ENCODE measurements at regions not wholly inside any gene's neighbourhood (a gene's known extent, or its start where the extent isn't known, plus 50 kb on each side); places are given as distances from the start of the nearest gene placed in this dataset.

DNA sequence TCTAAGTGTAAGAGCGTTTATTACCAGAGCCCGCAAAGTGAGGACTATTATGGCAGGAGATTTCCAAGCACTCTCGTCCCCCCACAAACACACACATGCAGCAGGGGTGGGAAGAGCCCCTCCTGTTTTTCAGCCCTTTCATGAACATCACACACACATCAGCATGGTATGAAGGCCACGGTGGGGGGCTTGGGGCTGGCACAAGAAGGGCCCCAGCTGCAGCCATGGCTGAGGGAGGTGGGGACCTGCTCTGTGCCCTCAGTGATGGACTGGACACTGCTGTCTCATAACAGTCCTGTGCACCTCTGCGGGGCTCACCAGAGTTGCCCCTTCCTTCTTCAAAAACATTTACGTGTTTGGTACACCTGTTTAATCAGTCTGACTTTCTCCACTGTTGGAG is 650.7 kb downstream of the BRD1 start:
- H3K4me1 ChIP-seq (ENCODE audit: control insufficient read depth, insufficient read depth, low read length), result no peaks in the 10 kb centered on the region
- H3K27ac ChIP-seq (ENCODE audit: low read length), result no peak overlapping the region
- H3K27me3 ChIP-seq (ENCODE audit: control insufficient read depth in 1 of 2, insufficient read depth in 2 of 2, low read length in 2 of 2), result peaks cover 0 to 2% of the 10 kb centered on the region in 2 donors
- no peak overlapping the region for H3K9ac ChIP-seq (ENCODE audit: low read length in 2 of 2)
- H3K36me3 ChIP-seq (ENCODE audit: control insufficient read depth in 2 of 2, insufficient read depth in 2 of 2, low read length in 2 of 2), result no peaks in the 10 kb centered on the region
- no peak overlapping the region for H3K4me3 ChIP-seq (ENCODE audit: low read length in 2 of 2)
- no peaks in the 10 kb centered on the region for H3K9me3 ChIP-seq (ENCODE audit: control insufficient read depth in 2 of 2, low read length in 2 of 2)

DNA sequence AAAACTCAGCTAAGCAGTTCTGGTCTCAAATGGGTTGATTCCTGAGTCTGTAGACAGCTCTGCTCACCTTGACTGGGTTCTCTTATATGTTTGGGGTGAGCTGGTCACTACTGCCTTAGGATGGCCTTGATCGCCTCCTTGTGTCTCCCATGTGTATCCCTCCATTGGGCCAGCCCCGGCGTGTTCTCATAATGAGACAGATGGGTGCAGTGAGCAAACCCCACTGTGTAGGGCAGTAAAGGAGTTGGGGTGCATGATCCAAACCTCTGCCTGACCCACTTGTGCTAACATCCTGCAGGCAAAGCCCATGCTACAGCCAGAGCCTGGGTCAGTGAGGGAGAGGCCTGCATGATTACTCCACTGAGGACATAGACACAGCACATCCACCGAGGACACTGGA is 657.6 kb downstream of the BRD1 start:
- H3K9ac ChIP-seq (ENCODE audit: low read length in 2 of 2), result no peak overlapping the region
- H3K36me3 ChIP-seq (ENCODE audit: control insufficient read depth in 2 of 2, insufficient read depth in 2 of 2, low read length in 2 of 2), result no peaks in the 10 kb centered on the region
- no peak overlapping the region for H3K27ac ChIP-seq (ENCODE audit: low read length)
- peaks cover 0 to 4% of the 10 kb centered on the region in 2 donors for H3K9me3 ChIP-seq (ENCODE audit: control insufficient read depth in 2 of 2, low read length in 2 of 2)
- H3K4me3 ChIP-seq (ENCODE audit: low read length in 2 of 2), result no peak overlapping the region
- H3K27me3 ChIP-seq (ENCODE audit: control insufficient read depth in 1 of 2, insufficient read depth in 2 of 2, low read length in 2 of 2), result peaks cover 0 to 3% of the 10 kb centered on the region in 2 donors
- no peaks in the 10 kb centered on the region for H3K4me1 ChIP-seq (ENCODE audit: control insufficient read depth, insufficient read depth, low read length)

DNA sequence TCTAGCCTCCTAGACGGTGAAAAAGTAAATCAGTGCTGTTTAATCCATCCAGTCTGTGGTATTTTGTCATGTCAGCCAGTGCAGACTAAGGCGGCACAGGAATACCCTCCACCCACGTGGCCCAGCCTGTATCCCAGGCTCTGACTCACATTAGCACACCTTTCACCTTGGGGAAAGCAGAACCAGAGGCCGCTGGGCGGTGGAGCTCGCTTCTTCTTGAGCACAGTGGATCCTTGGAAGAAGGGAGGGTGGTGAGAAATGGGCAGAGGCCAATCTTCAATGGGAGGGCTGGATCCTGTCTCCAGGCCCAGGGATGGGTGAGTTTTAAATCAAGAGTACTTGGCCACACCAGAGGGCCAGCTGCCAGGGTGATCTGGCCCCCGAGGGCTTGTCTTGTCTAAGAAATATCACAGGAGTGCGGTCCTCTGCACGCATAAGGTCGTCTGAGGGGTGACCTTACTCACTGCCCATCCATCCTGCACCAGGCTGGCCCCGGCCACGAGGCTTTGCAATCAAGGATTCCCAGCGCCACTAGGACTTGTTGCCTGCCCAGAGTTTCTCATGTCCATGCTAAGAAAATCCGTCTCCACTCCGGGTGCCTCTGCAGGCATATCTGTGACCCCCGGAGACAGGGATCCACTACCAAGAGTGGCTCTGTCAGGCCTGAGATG is 658.5 kb downstream of the BRD1 start:
- Histone ChIP-seq H3K36me3 (ENCODE audit: control insufficient read depth in 2 of 2, insufficient read depth in 2 of 2, low read length in 2 of 2) (no peaks in the 10 kb centered on the region), H3K27me3 (ENCODE audit: control insufficient read depth in 1 of 2, insufficient read depth in 2 of 2, low read length in 2 of 2) (peaks cover 0 to 3% of the 10 kb centered on the region in 2 donors), H3K4me3 (ENCODE audit: low read length in 2 of 2) (no peak overlapping the region), H3K27ac (ENCODE audit: low read length) (no peak overlapping the region), H3K9me3 (ENCODE audit: control insufficient read depth in 2 of 2, low read length in 2 of 2) (peaks cover 0 to 4% of the 10 kb centered on the region in 2 donors), H3K9ac (ENCODE audit: low read length in 2 of 2) (no peak overlapping the region), H3K4me1 (ENCODE audit: control insufficient read depth, insufficient read depth, low read length) (no peaks in the 10 kb centered on the region)

- Histone ChIP-seq H3K36me3 (ENCODE audit: control insufficient read depth in 2 of 2, insufficient read depth in 2 of 2, low read length in 2 of 2) (no peaks in the 10 kb centered on the region), H3K27me3 (ENCODE audit: control insufficient read depth in 1 of 2, insufficient read depth in 2 of 2, low read length in 2 of 2) (peaks cover 3 to 6% of the 10 kb centered on the region in 2 donors), H3K4me1 (ENCODE audit: control insufficient read depth, insufficient read depth, low read length) (no peaks in the 10 kb centered on the region), H3K27ac (ENCODE audit: low read length) (no peak overlapping the region), H3K9ac (ENCODE audit: low read length in 2 of 2) (no peak overlapping the region), H3K9me3 (ENCODE audit: control insufficient read depth in 2 of 2, low read length in 2 of 2) (peaks cover 0 to 4% of the 10 kb centered on the region in 2 donors), H3K4me3 (ENCODE audit: low read length in 2 of 2) (no peak overlapping the region)
These were observed 659.4 kb downstream of the BRD1 start for GRCh38 chr22:49168219-49168813.

- Histone ChIP-seq H3K4me3 (ENCODE audit: low read length in 2 of 2) (no peak overlapping the region), H3K27me3 (ENCODE audit: control insufficient read depth in 1 of 2, insufficient read depth in 2 of 2, low read length in 2 of 2) (peaks cover 5 to 9% of the 10 kb centered on the region in 2 donors), H3K9ac (ENCODE audit: low read length in 2 of 2) (no peak overlapping the region), H3K9me3 (ENCODE audit: control insufficient read depth in 2 of 2, low read length in 2 of 2) (peaks cover 0 to 4% of the 10 kb centered on the region in 2 donors), H3K27ac (ENCODE audit: low read length) (no peak overlapping the region), H3K4me1 (ENCODE audit: control insufficient read depth, insufficient read depth, low read length) (no peaks in the 10 kb centered on the region), H3K36me3 (ENCODE audit: control insufficient read depth in 2 of 2, insufficient read depth in 2 of 2, low read length in 2 of 2) (no peaks in the 10 kb centered on the region)
These were observed 660.9 kb downstream of the BRD1 start for GRCh38 chr22:49166746-49167145.

DNA sequence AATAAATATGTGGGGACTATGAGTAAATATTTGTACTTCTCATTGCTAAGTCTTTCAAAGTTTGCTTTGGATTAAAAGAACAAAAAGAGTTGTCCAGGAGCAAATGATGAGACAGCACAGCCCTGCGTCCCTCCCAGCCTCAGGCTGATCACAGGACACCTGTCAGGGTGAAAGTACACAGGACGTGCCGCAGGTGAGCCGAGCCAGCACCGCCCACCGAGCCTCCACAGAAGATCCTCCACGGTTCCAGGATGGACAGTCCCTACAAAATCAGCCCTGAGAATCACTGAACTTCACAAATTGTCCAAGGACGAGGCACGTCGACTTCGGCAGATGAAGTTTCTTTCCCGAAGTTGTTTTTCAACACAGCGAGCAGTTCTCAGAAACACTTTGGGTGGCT is 661.5 kb downstream of the BRD1 start:
- H3K4me1 ChIP-seq (ENCODE audit: control insufficient read depth, insufficient read depth, low read length), result no peaks in the 10 kb centered on the region
- no peak overlapping the region for H3K4me3 ChIP-seq (ENCODE audit: low read length in 2 of 2)
- peaks cover 5 to 9% of the 10 kb centered on the region in 2 donors for H3K27me3 ChIP-seq (ENCODE audit: control insufficient read depth in 1 of 2, insufficient read depth in 2 of 2, low read length in 2 of 2)
- peaks cover 0 to 4% of the 10 kb centered on the region in 2 donors for H3K9me3 ChIP-seq (ENCODE audit: control insufficient read depth in 2 of 2, low read length in 2 of 2)
- no peak overlapping the region for H3K27ac ChIP-seq (ENCODE audit: low read length)
- H3K9ac ChIP-seq (ENCODE audit: low read length in 2 of 2), result no peak overlapping the region
- H3K36me3 ChIP-seq (ENCODE audit: control insufficient read depth in 2 of 2, insufficient read depth in 2 of 2, low read length in 2 of 2), result no peaks in the 10 kb centered on the region

DNA sequence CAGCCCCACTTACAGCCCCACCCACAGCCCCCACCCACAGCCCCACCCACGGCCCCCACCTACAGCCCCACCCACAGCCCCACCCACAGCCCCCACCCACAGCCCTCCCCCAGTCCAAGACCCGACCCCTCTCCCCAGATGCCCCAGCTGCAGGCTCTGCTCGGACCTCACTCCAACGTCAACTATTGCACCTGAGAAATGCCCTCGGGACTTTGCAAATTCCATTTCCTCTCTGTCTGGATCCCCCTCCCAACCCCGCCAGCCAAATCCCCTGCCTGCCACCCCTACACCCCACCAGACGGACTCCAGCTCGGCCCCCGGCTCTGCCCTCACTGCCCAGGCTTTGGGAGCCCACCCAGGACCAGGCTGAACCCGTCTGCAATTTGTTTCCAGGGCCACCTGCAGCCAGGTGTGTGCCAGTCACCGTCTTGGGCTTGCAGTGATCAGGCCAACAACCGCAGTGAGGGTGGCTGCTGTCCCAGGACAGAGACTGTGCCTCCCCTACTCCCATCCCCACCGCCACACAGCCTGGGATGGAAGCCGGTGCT is 662.8 kb downstream of the BRD1 start:
- Histone ChIP-seq H3K9me3 (ENCODE audit: control insufficient read depth in 2 of 2, low read length in 2 of 2) (peaks cover 0 to 4% of the 10 kb centered on the region in 2 donors), H3K27me3 (ENCODE audit: control insufficient read depth in 1 of 2, insufficient read depth in 2 of 2, low read length in 2 of 2) (peaks cover 5 to 15% of the 10 kb centered on the region in 2 donors), H3K27ac (ENCODE audit: low read length) (no peak overlapping the region), H3K36me3 (ENCODE audit: control insufficient read depth in 2 of 2, insufficient read depth in 2 of 2, low read length in 2 of 2) (no peaks in the 10 kb centered on the region), H3K9ac (ENCODE audit: low read length in 2 of 2) (no peak overlapping the region), H3K4me1 (ENCODE audit: control insufficient read depth, insufficient read depth, low read length) (no peaks in the 10 kb centered on the region), H3K4me3 (ENCODE audit: low read length in 2 of 2) (no peak overlapping the region)

GRCh38 chr22:49163960-49164690 is 663.5 kb downstream of the BRD1 start:
- no peak overlapping the region for H3K4me3 ChIP-seq (ENCODE audit: low read length in 2 of 2)
- H3K4me1 ChIP-seq (ENCODE audit: control insufficient read depth, insufficient read depth, low read length), result no peaks in the 10 kb centered on the region
- no peak overlapping the region for H3K9ac ChIP-seq (ENCODE audit: low read length in 2 of 2)
- H3K36me3 ChIP-seq (ENCODE audit: control insufficient read depth in 2 of 2, insufficient read depth in 2 of 2, low read length in 2 of 2), result no peaks in the 10 kb centered on the region
- peaks cover 0 to 4% of the 10 kb centered on the region in 2 donors for H3K9me3 ChIP-seq (ENCODE audit: control insufficient read depth in 2 of 2, low read length in 2 of 2)
- H3K27me3 ChIP-seq (ENCODE audit: control insufficient read depth in 1 of 2, insufficient read depth in 2 of 2, low read length in 2 of 2), result peaks cover 10 to 22% of the 10 kb centered on the region in 2 donors
- H3K27ac ChIP-seq (ENCODE audit: low read length), result no peak overlapping the region

- Histone ChIP-seq H3K9ac (ENCODE audit: low read length in 2 of 2) (no peak overlapping the region), H3K36me3 (ENCODE audit: control insufficient read depth in 2 of 2, insufficient read depth in 2 of 2, low read length in 2 of 2) (no peaks in the 10 kb centered on the region), H3K27ac (ENCODE audit: low read length) (no peak overlapping the region), H3K4me1 (ENCODE audit: control insufficient read depth, insufficient read depth, low read length) (no peaks in the 10 kb centered on the region), H3K27me3 (ENCODE audit: control insufficient read depth in 1 of 2, insufficient read depth in 2 of 2, low read length in 2 of 2) (peaks cover 13 to 28% of the 10 kb centered on the region in 2 donors), H3K4me3 (ENCODE audit: low read length in 2 of 2) (no peak overlapping the region), H3K9me3 (ENCODE audit: control insufficient read depth in 2 of 2, low read length in 2 of 2) (peaks cover 0 to 2% of the 10 kb centered on the region in 2 donors)
These were observed 664.3 kb downstream of the BRD1 start for GRCh38 chr22:49163258-49163959.

DNA sequence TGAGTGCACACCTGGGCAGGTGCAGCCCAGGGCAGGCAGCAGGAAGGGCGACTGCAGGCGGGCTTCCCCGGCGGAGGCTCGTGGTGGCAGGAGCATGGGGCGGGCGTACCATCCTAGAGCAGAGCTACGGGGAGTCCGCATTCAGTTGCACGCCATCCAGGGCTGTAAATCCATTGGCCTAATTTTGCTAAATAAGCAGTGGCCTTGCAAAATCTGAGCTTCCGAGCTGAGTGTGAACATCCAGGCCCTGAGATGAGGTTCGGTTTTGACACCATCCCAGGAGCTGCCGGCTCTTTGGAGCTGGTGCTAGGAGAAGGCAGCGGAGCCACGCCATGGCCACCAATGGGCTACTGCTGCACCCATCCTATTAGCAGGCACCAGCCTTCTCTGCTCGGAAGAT is 664.8 kb downstream of the BRD1 start:
- Histone ChIP-seq H3K36me3 (ENCODE audit: control insufficient read depth in 2 of 2, insufficient read depth in 2 of 2, low read length in 2 of 2) (no peaks in the 10 kb centered on the region), H3K4me1 (ENCODE audit: control insufficient read depth, insufficient read depth, low read length) (no peaks in the 10 kb centered on the region), H3K27me3 (ENCODE audit: control insufficient read depth in 1 of 2, insufficient read depth in 2 of 2, low read length in 2 of 2) (peaks cover 13 to 29% of the 10 kb centered on the region in 2 donors), H3K9me3 (ENCODE audit: control insufficient read depth in 2 of 2, low read length in 2 of 2) (no peaks in the 10 kb centered on the region), H3K4me3 (ENCODE audit: low read length in 2 of 2) (no peak overlapping the region), H3K9ac (ENCODE audit: low read length in 2 of 2) (no peak overlapping the region), H3K27ac (ENCODE audit: low read length) (no peak overlapping the region)

Data from stomach smooth muscle (tissue), 2 donors.